LNCAP (cell line): ENCODE measurements at regions not wholly inside any gene's neighbourhood (a gene's known extent, or its start where the extent isn't known, plus 50 kb on each side); places are given as distances from the start of the nearest gene placed in this dataset.

Experiments used
- CTCF ChIP-seq: fragments of 450-650 bp; IDR thresholded peaks from 2 replicates; pipeline ENCODE4 v1.5.1; 2017; ENCODE audit warnings: mild to moderate bottlenecking

GRCh38 chr2:204437815-204438756, 107.2 kb upstream of the PARD3B start:
- TF ChIP-seq CTCF: no peak

GRCh38 chr2:204441316-204441715, 104.0 kb upstream of the PARD3B start:
- TF ChIP-seq CTCF: no peak

GRCh38 chr2:204445149-204445548, 100.1 kb upstream of the PARD3B start:
- no peak for TF ChIP-seq CTCF

GRCh38 chr2:204447722-204448121, 97.6 kb upstream of the PARD3B start:
- TF ChIP-seq CTCF: no peak

- TF ChIP-seq CTCF: no peak
These were observed 95.3 kb upstream of the PARD3B start for GRCh38 chr2:204449977-204450376.

GRCh38 chr2:204451766-204452165, 93.5 kb upstream of the PARD3B start:
- no peak for TF ChIP-seq CTCF

- no peak for TF ChIP-seq CTCF
These were observed 92.7 kb upstream of the PARD3B start for GRCh38 chr2:204452464-204453023.
